GM21576 (cell line): ENCODE measurements at regions not wholly inside any gene's neighbourhood (a gene's known extent, or its start where the extent isn't known, plus 50 kb on each side); places are given as distances from the start of the nearest gene placed in this dataset.

ENCODE experiments used
- ATAC-seq: cut with Tn5 transposase; IDR thresholded peaks from one replicate; pipeline ENCODE4 v1.9.1; 2021; ENCODE audit warnings: mild to moderate bottlenecking, moderate library complexity; ENCODE audit not compliant: unreplicated experiment

DNA sequence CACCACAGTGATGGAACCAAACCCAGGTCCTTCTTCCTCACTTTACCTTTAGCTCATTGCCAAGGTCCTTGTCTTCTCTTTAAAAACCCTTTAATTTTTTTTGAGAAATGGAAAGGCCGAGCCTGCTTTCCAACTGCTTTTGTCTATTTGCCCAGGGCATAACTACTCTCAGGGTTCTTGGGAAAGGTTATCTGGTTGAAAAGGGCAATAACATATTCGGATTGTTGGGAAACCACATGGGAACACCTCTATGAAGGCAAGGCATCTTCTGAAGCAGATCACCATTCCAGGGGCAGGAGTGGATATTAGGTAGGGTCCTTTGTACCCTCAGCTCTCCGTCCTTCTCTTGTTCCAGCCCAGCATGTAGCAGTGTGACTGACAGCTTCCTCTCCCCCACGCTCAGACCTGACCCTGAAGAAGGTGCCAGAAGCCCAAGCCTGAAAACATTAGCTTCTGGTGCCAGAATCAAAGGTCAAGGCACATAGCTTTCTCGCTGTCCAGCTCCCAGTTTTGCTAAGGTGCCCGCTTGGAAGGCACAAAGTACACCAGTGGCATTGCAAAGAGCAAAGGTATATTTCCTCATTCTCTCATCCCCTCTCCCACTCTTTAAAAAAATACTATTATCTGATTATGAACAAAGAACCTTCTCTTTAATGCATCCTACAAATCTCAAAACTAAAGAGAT lies 123.2 kb upstream of the LINC00305 start:
- ATAC-seq: no peak

GRCh38 chr18:64271246-64271645 lies 122.4 kb upstream of the LINC00305 start:
- no peak for ATAC-seq

- no peak for ATAC-seq
These were observed 121.7 kb upstream of the LINC00305 start for GRCh38 chr18:64270608-64271007.

- ATAC-seq: no peak
These were observed 121.2 kb upstream of the LINC00305 start for GRCh38 chr18:64270121-64270520.

GRCh38 chr18:64264171-64264570 lies 115.3 kb upstream of the LINC00305 start:
- ATAC-seq: no peak

- ATAC-seq: no peak
These were observed 111.9 kb upstream of the LINC00305 start for GRCh38 chr18:64260810-64261209.

DNA sequence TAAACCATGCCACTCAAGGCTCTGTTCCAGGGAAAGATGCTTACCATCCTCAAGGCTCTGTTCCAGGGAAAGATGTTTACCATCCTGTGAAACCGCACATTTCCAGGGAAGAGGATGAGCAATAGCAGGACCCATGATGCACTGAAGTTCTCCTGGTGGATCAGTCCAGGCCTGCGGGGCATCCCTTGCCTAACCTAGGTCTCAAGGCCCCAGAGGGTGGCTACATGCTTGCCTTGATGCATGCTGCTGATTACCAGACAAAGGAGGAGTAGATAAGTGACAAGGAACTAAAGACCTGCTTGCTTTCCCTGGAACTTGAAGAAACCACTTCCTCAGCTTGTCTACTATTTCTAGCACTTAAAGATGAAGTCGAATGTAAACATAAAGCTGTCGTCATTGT lies 111.0 kb upstream of the LINC00305 start:
- no peak for ATAC-seq

GRCh38 chr18:64258111-64258650 lies 109.3 kb upstream of the LINC00305 start:
- no peak for ATAC-seq

DNA sequence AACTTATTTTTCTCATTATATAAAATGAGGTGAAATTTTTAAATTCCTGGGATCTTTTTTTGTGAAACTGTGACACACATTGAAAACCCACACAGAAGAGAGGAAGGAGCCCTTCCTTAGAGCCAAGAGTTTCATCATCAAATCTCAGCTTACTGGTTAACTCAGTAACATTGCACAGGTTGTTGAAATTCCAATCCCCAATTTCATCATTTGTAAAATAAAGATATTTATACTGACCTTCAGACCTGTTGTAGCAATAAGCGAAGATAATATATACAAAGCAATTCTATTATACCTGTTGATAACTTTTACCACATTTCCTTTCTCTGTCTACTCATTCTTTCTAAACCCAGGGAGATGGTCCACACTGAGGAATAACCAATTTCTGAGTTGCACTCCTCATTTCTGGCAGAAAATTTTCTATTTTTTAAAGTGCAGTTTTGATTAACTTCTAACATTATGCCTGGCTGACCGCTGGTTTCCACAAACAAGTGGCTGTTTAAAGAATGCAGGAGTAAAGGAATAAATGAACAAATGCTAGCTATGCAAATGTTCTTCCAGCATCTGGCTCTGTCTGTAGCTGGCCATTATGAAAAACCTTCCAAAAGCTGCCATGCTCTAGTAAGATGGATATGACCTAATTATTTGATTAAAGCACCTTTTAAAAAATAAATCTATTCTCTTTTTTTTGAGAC lies 105.7 kb upstream of the LINC00305 start:
- ATAC-seq: no peak

- no peak for ATAC-seq
These were observed 105.0 kb upstream of the LINC00305 start for GRCh38 chr18:64253873-64254272.

DNA sequence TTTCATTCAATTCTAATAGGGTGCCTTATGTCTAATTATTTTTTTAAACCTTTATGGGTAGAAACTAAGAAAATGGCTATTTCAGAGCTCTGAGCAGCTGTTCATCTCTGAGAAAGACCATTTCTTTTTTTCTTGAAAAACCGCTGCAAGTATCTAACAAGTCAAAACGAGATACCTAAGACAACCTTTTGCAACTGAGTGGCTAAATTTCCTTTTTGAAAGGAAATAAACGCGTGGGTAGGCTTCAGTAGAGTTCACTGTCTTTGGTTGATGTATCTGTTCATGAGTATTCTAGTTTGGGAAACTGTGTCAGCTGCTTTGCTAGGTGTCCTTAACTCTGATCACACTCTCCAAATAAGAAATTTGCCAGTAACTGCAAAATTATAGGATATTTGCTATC lies 104.3 kb upstream of the LINC00305 start:
- no peak for ATAC-seq

DNA sequence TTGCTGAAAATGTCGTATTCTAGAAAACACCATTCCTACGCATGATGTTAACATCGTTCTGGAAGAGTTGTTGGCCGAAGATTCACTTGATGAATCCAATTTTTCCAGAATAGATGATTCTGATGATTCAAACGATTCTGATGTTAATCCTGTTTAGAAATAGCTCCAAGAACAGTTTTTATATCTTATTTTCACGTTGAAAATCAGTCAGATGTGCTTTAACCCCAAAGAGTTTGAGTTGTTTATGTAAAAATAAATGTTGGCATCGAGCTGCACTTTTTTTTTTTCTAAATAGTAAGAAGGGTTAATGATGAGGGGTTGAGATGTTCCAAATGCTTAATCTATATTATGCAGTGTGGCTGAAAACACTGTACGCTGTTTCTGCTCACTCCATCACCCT lies 99.9 kb upstream of the LINC00305 start:
- ATAC-seq: no peak

GRCh38 chr18:64245126-64245861 lies 96.4 kb upstream of the LINC00305 start:
- ATAC-seq: no peak

DNA sequence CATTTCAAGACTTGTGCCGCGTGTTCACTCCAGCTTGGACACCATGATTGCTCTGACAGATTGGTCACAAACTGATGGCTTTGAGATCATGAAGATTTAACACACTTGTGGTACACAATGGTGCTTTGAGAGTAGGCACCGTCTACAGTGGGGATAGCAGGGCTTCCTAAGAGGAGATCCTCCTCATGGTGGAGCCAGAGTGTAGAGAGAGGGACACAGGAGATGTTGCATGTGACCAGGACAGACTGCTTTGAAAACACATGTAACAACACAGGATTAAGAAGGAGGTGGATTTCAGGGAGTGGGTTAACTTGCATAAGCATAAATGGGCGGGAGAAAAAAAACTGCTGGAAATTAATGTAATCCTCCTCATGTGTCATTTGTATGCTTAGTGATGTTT lies 95.7 kb upstream of the LINC00305 start:
- no peak for ATAC-seq

- ATAC-seq: no peak
These were observed 91.4 kb upstream of the LINC00305 start for GRCh38 chr18:64240316-64240715.

DNA sequence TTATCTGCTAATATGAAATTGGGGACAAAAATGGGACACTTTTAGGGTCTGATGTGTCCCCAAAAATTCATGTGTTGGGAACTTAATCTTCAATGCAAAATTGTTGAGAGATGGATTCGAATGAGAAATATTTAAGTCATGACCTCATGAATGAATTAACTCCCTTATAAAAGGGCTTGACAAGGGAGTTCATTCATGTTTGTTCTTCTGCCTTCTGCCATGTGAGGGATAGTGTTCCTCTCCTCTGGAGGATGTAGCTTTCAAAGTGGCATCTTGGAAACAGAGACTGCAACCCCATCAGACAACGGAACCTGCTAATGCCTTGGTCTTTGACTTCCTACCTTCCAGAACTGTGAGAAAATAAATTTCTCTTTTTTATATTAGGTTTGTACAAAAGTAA lies 89.2 kb upstream of the LINC00305 start:
- ATAC-seq: no peak

GRCh38 chr18:64234321-64234720 lies 85.4 kb upstream of the LINC00305 start:
- no peak for ATAC-seq

DNA sequence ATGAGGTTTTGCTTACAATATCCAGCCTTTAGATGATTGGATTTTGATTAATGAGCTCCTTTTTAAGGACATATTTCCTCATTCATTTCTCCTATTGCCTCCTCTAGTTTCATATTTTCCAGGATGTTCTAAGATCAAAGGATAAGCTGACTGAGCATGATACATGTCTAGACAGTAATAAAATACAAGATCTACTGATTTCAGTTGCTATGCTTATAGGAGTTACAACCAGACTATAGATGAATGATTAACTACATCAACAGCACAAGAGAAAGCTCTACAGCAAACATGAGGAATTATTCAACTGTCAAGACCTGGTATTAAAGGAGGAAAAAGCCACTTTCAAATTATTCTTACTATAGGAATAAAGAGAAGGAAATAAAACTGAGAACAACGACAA lies 85.0 kb upstream of the LINC00305 start:
- ATAC-seq: no peak

DNA sequence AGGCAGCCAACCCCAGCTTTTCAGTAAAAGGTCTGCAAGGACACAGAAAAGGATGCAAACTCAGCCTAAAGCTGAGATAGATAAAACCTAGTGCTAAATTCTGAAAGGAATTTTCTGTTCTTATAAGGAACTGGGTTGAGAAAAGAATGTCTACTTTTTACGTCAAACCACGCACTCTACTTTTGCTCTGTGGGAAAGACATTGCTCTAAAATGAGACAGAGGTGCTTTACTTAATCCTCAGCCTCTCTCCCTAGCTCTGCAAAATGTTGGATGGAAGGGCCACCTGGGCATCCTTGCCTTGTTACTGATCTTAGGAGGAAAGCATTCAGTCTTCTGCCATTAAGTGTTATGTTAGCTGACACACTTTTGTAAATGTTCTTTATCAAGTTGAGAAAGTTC lies 72.1 kb upstream of the LINC00305 start:
- no peak for ATAC-seq

GRCh38 chr18:64219517-64219916 lies 70.6 kb upstream of the LINC00305 start:
- no peak for ATAC-seq

DNA sequence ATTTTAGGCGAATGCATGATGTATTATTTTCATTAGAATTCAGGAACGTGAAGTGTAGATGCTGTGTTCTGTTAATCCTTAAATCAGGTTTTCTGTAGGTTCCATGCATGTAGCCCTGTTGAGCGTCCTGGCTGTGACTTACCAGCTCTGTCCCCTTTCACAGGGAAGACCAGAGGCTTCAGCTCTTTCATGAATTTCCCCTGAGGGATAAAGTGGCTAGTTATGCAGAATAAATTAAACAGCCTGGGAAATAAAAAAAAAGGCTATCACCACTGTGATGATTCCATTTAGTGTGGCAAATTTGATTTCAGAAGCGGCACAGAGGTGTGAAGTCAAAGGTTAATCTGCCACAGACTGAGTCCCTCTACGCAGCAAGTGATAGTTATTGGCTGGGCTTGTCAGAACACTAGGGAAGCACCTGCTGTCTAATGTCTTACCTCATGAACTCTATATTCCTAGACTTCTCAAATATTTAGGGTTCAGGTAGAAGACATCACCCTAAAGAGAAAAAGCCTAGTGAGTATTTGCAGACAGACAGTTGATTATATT lies 61.6 kb upstream of the LINC00305 start:
- no peak for ATAC-seq
